Sigmoid colon (tissue), 3 donors: ENCODE measurements at regions not wholly inside any gene's neighbourhood (a gene's known extent, or its start where the extent isn't known, plus 50 kb on each side); places are given as distances from the start of the nearest gene placed in this dataset.

Experiments used
- POLR2A ChIP-seq, 2 donors: fragments of 450-650 bp; IDR thresholded peaks; one replicate each; pipeline ENCODE4 v1.6.1; 2016; ENCODE audit warnings: antibody characterized with exemption in 2 of 2, mild to moderate bottlenecking in 2 of 2, moderate library complexity in 2 of 2
- TF ChIP-seq, protein P1 (sequence below), 4 experiments: fragments of 450-650 bp in 3 of 4; fragments of 200-600 bp in 1 of 4; IDR thresholded peaks; one replicate each; pipeline ENCODE4 v1.5.1; 2016 to 2019; ENCODE audit warnings: antibody characterized with exemption in 4 of 4, mild to moderate bottlenecking in 3 of 4, moderate library complexity in 2 of 4

DNA sequence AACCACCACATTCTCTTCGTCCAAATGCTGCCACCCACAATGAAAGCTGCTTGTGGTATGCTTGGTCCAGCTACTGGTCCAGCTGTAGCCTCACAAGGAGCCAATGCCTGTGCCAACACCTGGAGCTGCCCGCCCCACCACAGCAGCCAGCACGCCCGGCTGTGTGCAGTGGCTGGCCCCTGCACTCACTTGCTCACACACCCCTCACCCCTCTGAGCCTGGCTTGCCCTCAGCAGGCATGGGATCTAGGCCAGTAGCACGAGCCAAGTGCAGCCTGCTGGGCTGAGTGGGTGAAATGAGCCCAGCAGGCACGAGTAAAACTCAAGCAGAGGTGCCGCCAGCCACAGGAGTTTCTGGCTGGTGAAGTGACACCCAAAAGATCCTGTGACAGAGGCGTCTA, 2096.4 kb upstream of the PCDH20 start:
- TF ChIP-seq, protein P1, sequence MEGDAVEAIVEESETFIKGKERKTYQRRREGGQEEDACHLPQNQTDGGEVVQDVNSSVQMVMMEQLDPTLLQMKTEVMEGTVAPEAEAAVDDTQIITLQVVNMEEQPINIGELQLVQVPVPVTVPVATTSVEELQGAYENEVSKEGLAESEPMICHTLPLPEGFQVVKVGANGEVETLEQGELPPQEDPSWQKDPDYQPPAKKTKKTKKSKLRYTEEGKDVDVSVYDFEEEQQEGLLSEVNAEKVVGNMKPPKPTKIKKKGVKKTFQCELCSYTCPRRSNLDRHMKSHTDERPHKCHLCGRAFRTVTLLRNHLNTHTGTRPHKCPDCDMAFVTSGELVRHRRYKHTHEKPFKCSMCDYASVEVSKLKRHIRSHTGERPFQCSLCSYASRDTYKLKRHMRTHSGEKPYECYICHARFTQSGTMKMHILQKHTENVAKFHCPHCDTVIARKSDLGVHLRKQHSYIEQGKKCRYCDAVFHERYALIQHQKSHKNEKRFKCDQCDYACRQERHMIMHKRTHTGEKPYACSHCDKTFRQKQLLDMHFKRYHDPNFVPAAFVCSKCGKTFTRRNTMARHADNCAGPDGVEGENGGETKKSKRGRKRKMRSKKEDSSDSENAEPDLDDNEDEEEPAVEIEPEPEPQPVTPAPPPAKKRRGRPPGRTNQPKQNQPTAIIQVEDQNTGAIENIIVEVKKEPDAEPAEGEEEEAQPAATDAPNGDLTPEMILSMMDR (IDR thresholded peaks at IDR 0.05) = no peak
- TF ChIP-seq POLR2A (IDR thresholded peaks at IDR 0.05) = no peak
